IMR-90 (cell line): ENCODE measurements at regions not wholly inside any gene's neighbourhood (a gene's known extent, or its start where the extent isn't known, plus 50 kb on each side); places are given as distances from the start of the nearest gene placed in this dataset.

Source experiments
- ATAC-seq: fragments of 200-7000 bp; cut with Tn5 transposase; 2 replicates; pipeline ENCODE4 v1.9.1; 2020; ENCODE audit warnings: low read depth, mild to moderate bottlenecking, moderate library complexity
- BruUV-seq: library from RNA; stranded (reverse); fragments of 400-500 nt; replicated peaks from 2 replicates; lab custom pipeline; 2021; lab: Mats Ljungman, UMichigan
- CTCF ChIA-PET: fragments of 300-600 bp; formaldehyde crosslinking; extraction: SDS; loops from one replicate; lab custom pipeline; 2021; ENCODE audit warnings: antibody characterized with exemption; lab: Yijun Ruan, JAX
- POLR2A ChIA-PET: fragments of 300-600 bp; sonication (Branson Sonifier 250); formaldehyde crosslinking; loops from one replicate; lab custom pipeline; 2022; ENCODE audit warnings: antibody characterized with exemption; ENCODE audit not compliant: unreplicated experiment; lab: Charles Lee
- DNase-seq: peaks from one replicate; pipeline ENCODE4 v3.0.0; 2013
- H2AFZ ChIP-seq: replicated peaks from 2 replicates; pipeline ENCODE3; 2013; ENCODE audit warnings: low read length, mild to moderate bottlenecking; ENCODE audit not compliant: poor library complexity
- H2AK5ac ChIP-seq: 2 replicates; pipeline ENCODE4 v1.6.1; 2013; ENCODE audit warnings: low read depth, low read length, inconsistent platforms
- H2AK9ac ChIP-seq: replicated peaks from 2 replicates; pipeline ENCODE3; 2013; ENCODE audit warnings: mild to moderate bottlenecking, low read depth, low read length, moderate library complexity; ENCODE audit not compliant: poor library complexity
- H2BK120ac ChIP-seq: 2 replicates; pipeline ENCODE4 v1.6.1; 2013; ENCODE audit warnings: low read depth, low read length, inconsistent platforms
- H2BK15ac ChIP-seq: 3 replicates; pipeline ENCODE4 v1.6.1; 2013; ENCODE audit warnings: low read depth, low read length, inconsistent platforms
- H2BK20ac ChIP-seq: 2 replicates; pipeline ENCODE4 v1.6.1; 2013; ENCODE audit warnings: low read depth, mild to moderate bottlenecking, inconsistent platforms, low read length, moderate library complexity
- H2BK5ac ChIP-seq: 2 replicates; pipeline ENCODE4 v1.6.1; 2013; ENCODE audit warnings: mild to moderate bottlenecking, low read depth, low read length, inconsistent platforms; ENCODE audit not compliant: poor library complexity, severe bottlenecking
- H3K14ac ChIP-seq: replicated peaks from 2 replicates; pipeline ENCODE4 v1.6.1; 2013; ENCODE audit warnings: low read depth, low read length, inconsistent platforms
- H3K18ac ChIP-seq: 2 replicates; pipeline ENCODE4 v1.6.1; 2013; ENCODE audit warnings: low read depth, low read length, control low read depth
- H3K23ac ChIP-seq: 2 replicates; pipeline ENCODE4 v1.6.1; 2013; ENCODE audit warnings: low read depth, low read length, inconsistent platforms
- H3K27ac ChIP-seq: 2 replicates; pipeline ENCODE4 v1.5.1; 2013; ENCODE audit warnings: mild to moderate bottlenecking, control low read depth, low read length; ENCODE audit not compliant: insufficient read depth
- H3K27me3 ChIP-seq: 2 replicates; pipeline ENCODE4 v1.6.1; 2013; ENCODE audit warnings: low read length; ENCODE audit not compliant: control insufficient read depth, insufficient read depth
- H3K36me3 ChIP-seq: 2 replicates; pipeline ENCODE4 v1.6.1; 2013; ENCODE audit warnings: low read length, mixed read lengths; ENCODE audit not compliant: control insufficient read depth, insufficient read depth
- H3K4ac ChIP-seq: 2 replicates; pipeline ENCODE4 v1.6.1; 2013; ENCODE audit warnings: low read depth, low read length, inconsistent platforms
- H3K4me1 ChIP-seq: 2 replicates; pipeline ENCODE4 v1.6.1; 2013; ENCODE audit warnings: low read length, mixed read lengths; ENCODE audit not compliant: control insufficient read depth, insufficient read depth
- H3K4me2 ChIP-seq: 2 replicates; pipeline ENCODE4 v1.6.1; 2013; ENCODE audit warnings: low read depth, mild to moderate bottlenecking, control low read depth, low read length, moderate library complexity
- H3K4me3 ChIP-seq: 2 replicates; pipeline ENCODE4 v1.5.1; 2013; ENCODE audit warnings: low read depth, mild to moderate bottlenecking, control low read depth, low read length, moderate library complexity; ENCODE audit not compliant: insufficient read depth
- H3K56ac ChIP-seq: 2 replicates; pipeline ENCODE4 v1.6.1; 2013; ENCODE audit warnings: low read length, inconsistent platforms; ENCODE audit not compliant: insufficient read depth; ENCODE audit errors: extremely low read depth
- H3K79me1 ChIP-seq, 2 experiments: 2 replicates each; pipeline ENCODE4 v1.6.1; 2013; ENCODE audit warnings: low read length in 2 of 2, inconsistent platforms in 1 of 2, low read depth in 1 of 2
- H3K9ac ChIP-seq: 2 replicates; pipeline ENCODE4 v1.6.1; 2013; ENCODE audit warnings: low read depth, low read length, control low read depth
- H3K9me1 ChIP-seq: 2 replicates; pipeline ENCODE4 v1.6.1; 2013; ENCODE audit warnings: low read length, inconsistent platforms; ENCODE audit not compliant: insufficient read depth
- H3K9me3 ChIP-seq: 2 replicates; pipeline ENCODE4 v1.6.1; 2013; ENCODE audit warnings: low read length; ENCODE audit not compliant: control insufficient read depth, insufficient read depth
- H4K20me1 ChIP-seq: 2 replicates; pipeline ENCODE4 v1.6.1; 2013; ENCODE audit warnings: low read length, inconsistent platforms; ENCODE audit not compliant: insufficient read depth
- H4K5ac ChIP-seq: 2 replicates; pipeline ENCODE4 v1.6.1; 2013; ENCODE audit warnings: mild to moderate bottlenecking, low read depth, low read length, control low read depth
- H4K8ac ChIP-seq, 2 experiments: 2 replicates each; pipeline ENCODE4 v1.6.1; 2013; ENCODE audit warnings: low read depth in 2 of 2, low read length in 2 of 2, control low read depth in 1 of 2, inconsistent platforms in 1 of 2
- H4K91ac ChIP-seq: 2 replicates; pipeline ENCODE4 v1.6.1; 2013; ENCODE audit warnings: low read depth, low read length, inconsistent platforms; ENCODE audit not compliant: insufficient read depth
- BHLHE40 ChIP-seq: fragments of 150-350 bp; IDR thresholded peaks from 2 replicates; pipeline ENCODE4 v1.6.1; 2016; ENCODE audit warnings: mild to moderate bottlenecking, low read depth, low read length
- CEBPB ChIP-seq: IDR thresholded peaks from 2 replicates; pipeline ENCODE4 v1.6.1; 2012; ENCODE audit warnings: low read depth, low read length, improper control_type of control experiment
- CHD1 ChIP-seq: IDR thresholded peaks from 2 replicates; pipeline ENCODE4 v1.6.1; 2012; ENCODE audit warnings: low read depth, low read length, improper control_type of control experiment
- FOS ChIP-seq: fragments of 150-350 bp; IDR thresholded peaks from 2 replicates; pipeline ENCODE4 v1.6.1; 2016; ENCODE audit warnings: low read depth, low read length
- MAFK ChIP-seq: IDR thresholded peaks from 2 replicates; pipeline ENCODE4 v1.6.1; 2012; ENCODE audit warnings: low read depth, low read length, improper control_type of control experiment
- MAZ ChIP-seq: IDR thresholded peaks from 2 replicates; pipeline ENCODE4 v1.6.1; 2012; ENCODE audit warnings: low read depth, mild to moderate bottlenecking, low read length, improper control_type of control experiment, moderate library complexity, borderline replicate concordance
- MXI1 ChIP-seq: IDR thresholded peaks from 2 replicates; pipeline ENCODE4 v1.6.1; 2012; ENCODE audit warnings: low read depth, mild to moderate bottlenecking, low read length, moderate library complexity, borderline replicate concordance
- NFE2L2 ChIP-seq: fragments of 150-350 bp; IDR thresholded peaks from 2 replicates; pipeline ENCODE4 v1.6.1; 2016; ENCODE audit warnings: low read depth, mild to moderate bottlenecking, low read length
- POLR2A ChIP-seq: IDR thresholded peaks from 2 replicates; pipeline ENCODE4 v1.6.1; 2012; ENCODE audit warnings: mild to moderate bottlenecking, low read depth, low read length
- RAD21 ChIP-seq: IDR thresholded peaks from 2 replicates; pipeline ENCODE4 v1.6.1; 2012; ENCODE audit warnings: low read length, improper control_type of control experiment
- RCOR1 ChIP-seq: IDR thresholded peaks from 2 replicates; pipeline ENCODE4 v1.6.1; 2012; ENCODE audit warnings: mild to moderate bottlenecking, low read length, improper control_type of control experiment; ENCODE audit not compliant: insufficient replicate concordance
- RFX5 ChIP-seq: IDR thresholded peaks from 2 replicates; pipeline ENCODE4 v1.8.0; 2012; ENCODE audit warnings: low read depth, mild to moderate bottlenecking, low read length, moderate library complexity
- SMC3 ChIP-seq: fragments of 150-350 bp; IDR thresholded peaks from 2 replicates; pipeline ENCODE4 v1.6.1; 2016; ENCODE audit warnings: low read depth, mild to moderate bottlenecking, antibody characterized with exemption, low read length, moderate library complexity
- dilution Hi-C: fragments of 300-500 bp; cut with HindIII; formaldehyde crosslinking; loops from one replicate; pipeline ENCODE4 v1.14.3; 2018; ENCODE audit warnings: low sequenced_read_pairs; ENCODE audit not compliant: unreplicated experiment
- in situ Hi-C: fragments of 300-500 bp; cut with MboI; formaldehyde crosslinking; loops from 3 replicates; pipeline ENCODE4 v1.14.3; 2019; ENCODE audit warnings: low sequenced_read_pairs, inconsistent platforms, mixed read lengths
- intact Hi-C: fragments of 100-400 bp; cut with micrococcal nuclease; formaldehyde crosslinking; loops from 2 replicates; pipeline ENCODE4 v1.10.0; 2022
- TF ChIP-seq, protein P1 (sequence below): fragments of 150-350 bp; IDR thresholded peaks from 2 replicates; pipeline ENCODE4 v1.6.1; 2016; ENCODE audit warnings: low read depth, mild to moderate bottlenecking, low read length, moderate library complexity, borderline replicate concordance
- TF ChIP-seq, protein P2 (sequence below): conservative IDR thresholded peaks from 2 replicates; pipeline ENCODE4 v1.5.1; 2012; ENCODE audit warnings: mild to moderate bottlenecking, low read depth, low read length, improper control_type of control experiment
- TF ChIP-seq, protein P3 (sequence below): fragments of 150-350 bp; IDR thresholded peaks from 2 replicates; pipeline ENCODE4 v1.6.1; 2017; ENCODE audit warnings: mild to moderate bottlenecking, antibody characterized with exemption, low read length, low read depth

DNA sequence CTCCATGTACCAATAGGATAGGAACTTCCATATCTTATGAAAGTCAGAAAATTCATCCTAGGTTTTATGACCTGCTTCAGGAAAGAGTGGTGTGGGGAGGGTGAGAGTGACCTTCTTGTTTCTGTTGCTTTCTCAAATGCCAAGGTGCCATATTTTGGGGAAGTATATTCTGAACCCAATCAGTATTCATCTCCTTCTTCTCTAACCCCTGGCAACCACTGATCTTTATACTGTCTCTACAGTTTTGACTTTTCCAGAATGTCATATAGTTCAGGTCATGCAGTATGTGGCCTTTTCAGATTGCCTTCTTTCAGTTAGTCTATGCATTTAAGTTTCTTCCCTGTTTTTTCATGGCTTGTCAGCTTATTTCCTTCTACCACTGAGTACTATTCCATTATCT lies 321.4 kb upstream of the SEMA6A start:
- no peak for DNase-seq
- Histone ChIP-seq H2BK15ac (no peak overlapping the region), H4K20me1 (no peaks in the 10 kb centered on the region), H3K4me1 (no peaks in the 10 kb centered on the region), H3K79me1 (no peaks in the 10 kb centered on the region), H2BK120ac (no peak overlapping the region), H3K18ac (no peak overlapping the region), H3K56ac (no peak overlapping the region), H2BK5ac (no peak overlapping the region), H3K9me3 (peaks cover 5% of the 10 kb centered on the region; the same call in 1 of the 2 replicates), H3K27me3 (no peaks in the 10 kb centered on the region), H3K4ac (no peak overlapping the region), H4K91ac (no peak overlapping the region), H4K5ac (no peak overlapping the region), H3K9ac (no peak overlapping the region), H3K27ac (no peak overlapping the region), H3K36me3 (no peaks in the 10 kb centered on the region), H2AK9ac (no peak overlapping the region), H3K14ac (no peak overlapping the region), H2AK5ac (no peak overlapping the region), H2BK20ac (no peak overlapping the region), H3K4me3 (no peak overlapping the region), H3K9me1 (no peaks in the 10 kb centered on the region), H2AFZ (no peak overlapping the region), H3K23ac (no peak overlapping the region), H3K4me2 (no peak overlapping the region), H4K8ac (no peak overlapping the region)
- POLR2A ChIA-PET, result no interaction called here
- intact Hi-C loops (no loop called here), dilution Hi-C loops (no loop called here), in situ Hi-C loops (no loop called here)
- TF ChIP-seq FOS (no peak), MXI1 (no peak), RFX5 (no peak), POLR2A (no peak), CEBPB (no peak), SMC3 (no peak), RCOR1 (no peak), CHD1 (no peak), BHLHE40 (no peak), MAFK (no peak), MAZ (no peak), NFE2L2 (no peak), RAD21 (no peak)
- TF ChIP-seq, protein P1, sequence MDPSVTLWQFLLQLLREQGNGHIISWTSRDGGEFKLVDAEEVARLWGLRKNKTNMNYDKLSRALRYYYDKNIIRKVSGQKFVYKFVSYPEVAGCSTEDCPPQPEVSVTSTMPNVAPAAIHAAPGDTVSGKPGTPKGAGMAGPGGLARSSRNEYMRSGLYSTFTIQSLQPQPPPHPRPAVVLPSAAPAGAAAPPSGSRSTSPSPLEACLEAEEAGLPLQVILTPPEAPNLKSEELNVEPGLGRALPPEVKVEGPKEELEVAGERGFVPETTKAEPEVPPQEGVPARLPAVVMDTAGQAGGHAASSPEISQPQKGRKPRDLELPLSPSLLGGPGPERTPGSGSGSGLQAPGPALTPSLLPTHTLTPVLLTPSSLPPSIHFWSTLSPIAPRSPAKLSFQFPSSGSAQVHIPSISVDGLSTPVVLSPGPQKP, result no peak
- TF ChIP-seq, protein P2, sequence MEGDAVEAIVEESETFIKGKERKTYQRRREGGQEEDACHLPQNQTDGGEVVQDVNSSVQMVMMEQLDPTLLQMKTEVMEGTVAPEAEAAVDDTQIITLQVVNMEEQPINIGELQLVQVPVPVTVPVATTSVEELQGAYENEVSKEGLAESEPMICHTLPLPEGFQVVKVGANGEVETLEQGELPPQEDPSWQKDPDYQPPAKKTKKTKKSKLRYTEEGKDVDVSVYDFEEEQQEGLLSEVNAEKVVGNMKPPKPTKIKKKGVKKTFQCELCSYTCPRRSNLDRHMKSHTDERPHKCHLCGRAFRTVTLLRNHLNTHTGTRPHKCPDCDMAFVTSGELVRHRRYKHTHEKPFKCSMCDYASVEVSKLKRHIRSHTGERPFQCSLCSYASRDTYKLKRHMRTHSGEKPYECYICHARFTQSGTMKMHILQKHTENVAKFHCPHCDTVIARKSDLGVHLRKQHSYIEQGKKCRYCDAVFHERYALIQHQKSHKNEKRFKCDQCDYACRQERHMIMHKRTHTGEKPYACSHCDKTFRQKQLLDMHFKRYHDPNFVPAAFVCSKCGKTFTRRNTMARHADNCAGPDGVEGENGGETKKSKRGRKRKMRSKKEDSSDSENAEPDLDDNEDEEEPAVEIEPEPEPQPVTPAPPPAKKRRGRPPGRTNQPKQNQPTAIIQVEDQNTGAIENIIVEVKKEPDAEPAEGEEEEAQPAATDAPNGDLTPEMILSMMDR, result no peak
- TF ChIP-seq, protein P3, sequence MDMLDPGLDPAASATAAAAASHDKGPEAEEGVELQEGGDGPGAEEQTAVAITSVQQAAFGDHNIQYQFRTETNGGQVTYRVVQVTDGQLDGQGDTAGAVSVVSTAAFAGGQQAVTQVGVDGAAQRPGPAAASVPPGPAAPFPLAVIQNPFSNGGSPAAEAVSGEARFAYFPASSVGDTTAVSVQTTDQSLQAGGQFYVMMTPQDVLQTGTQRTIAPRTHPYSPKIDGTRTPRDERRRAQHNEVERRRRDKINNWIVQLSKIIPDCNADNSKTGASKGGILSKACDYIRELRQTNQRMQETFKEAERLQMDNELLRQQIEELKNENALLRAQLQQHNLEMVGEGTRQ, result no peak
- CTCF ChIA-PET, result interaction anchor here (1.8 kb wide), 1 partner anchor 12 kb away, joined by 3 read pairs; no protein-coding TSS in a partner anchor
- BruUV-seq, result no TSS peak
- no peak for ATAC-seq
